ENCODE measurements at regions not wholly inside any gene's neighbourhood (a gene's known extent, or its start where the extent isn't known, plus 50 kb on each side); places are given as distances from the start of the nearest gene placed in this dataset.
"Not testable (repeated sequence)": the region's sequence is repeated elsewhere in the genome, so short reads cannot be mapped to it uniquely, and the experiment has no call there.

GRCh38 chr1:182331387-182331786, 60.2 kb downstream of the GLUL start:
- ATAC-seq: no peak
- CTCF ChIA-PET: no interaction called here
- peaks cover 2% of the 10 kb centered on the region for H3K27me3 Mint-ChIP-seq
- H3K27ac Mint-ChIP-seq: no peak overlapping the region
- DNase-seq: no peak
- no peaks in the 10 kb centered on the region for H3K36me3 Mint-ChIP-seq
- no peaks in the 10 kb centered on the region for H3K9me3 Mint-ChIP-seq (ENCODE audit: low read depth)
- no peaks in the 10 kb centered on the region for H3K4me1 Mint-ChIP-seq
- no peak overlapping the region for H3K4me3 Mint-ChIP-seq

GRCh38 chr1:182330303-182330702, 61.3 kb downstream of the GLUL start:
- H3K4me1 Mint-ChIP-seq: no peaks in the 10 kb centered on the region
- CTCF ChIA-PET: no interaction called here

GRCh38 chr1:182329471-182329870, 62.1 kb downstream of the GLUL start:
- Mint-ChIP-seq H3K27ac (no peak overlapping the region), H3K4me3 (no peak overlapping the region), H3K27me3 (no peaks in the 10 kb centered on the region), H3K36me3 (no peaks in the 10 kb centered on the region), H3K4me1 (no peaks in the 10 kb centered on the region), H3K9me3 (ENCODE audit: low read depth) (no peaks in the 10 kb centered on the region)
- DNase-seq (no peak), ATAC-seq (no peak)
- CTCF ChIA-PET: no interaction called here

More at GRCh38 chr1:182330303-182330702, 61.3 kb downstream of the GLUL start:
- Mint-ChIP-seq H3K27me3 (no peaks in the 10 kb centered on the region), H3K36me3 (no peaks in the 10 kb centered on the region), H3K27ac (no peak overlapping the region), H3K4me3 (no peak overlapping the region), H3K9me3 (ENCODE audit: low read depth) (no peaks in the 10 kb centered on the region)
- ATAC-seq: no peak
- DNase-seq: no peak

- Mint-ChIP-seq H3K4me1 (no peaks in the 10 kb centered on the region), H3K9me3 (ENCODE audit: low read depth) (no peaks in the 10 kb centered on the region), H3K27me3 (no peaks in the 10 kb centered on the region), H3K36me3 (no peaks in the 10 kb centered on the region), H3K27ac (no peak overlapping the region), H3K4me3 (no peak overlapping the region)
- DNase-seq (no peak), ATAC-seq (no peak)
- CTCF ChIA-PET: no interaction called here
Observed at GRCh38 chr1:182328591-182328990, 63.0 kb downstream of the GLUL start.

- H3K36me3 Mint-ChIP-seq: no peaks in the 10 kb centered on the region
- H3K4me3 Mint-ChIP-seq: no peak overlapping the region
- no peaks in the 10 kb centered on the region for H3K27me3 Mint-ChIP-seq
- no peak overlapping the region for H3K27ac Mint-ChIP-seq
- H3K4me1 Mint-ChIP-seq: no peaks in the 10 kb centered on the region
- DNase-seq: no peak
- CTCF ChIA-PET: no interaction called here
- H3K9me3 Mint-ChIP-seq (ENCODE audit: low read depth): no peaks in the 10 kb centered on the region
- no peak for ATAC-seq
Observed at GRCh38 chr1:182325339-182325738, 66.3 kb downstream of the GLUL start.

- H3K4me1 Mint-ChIP-seq; H3K9me3 Mint-ChIP-seq (ENCODE audit: low read depth); H3K4me3 Mint-ChIP-seq; H3K36me3 Mint-ChIP-seq; H3K27ac Mint-ChIP-seq; ATAC-seq; H3K27me3 Mint-ChIP-seq; CTCF ChIA-PET; DNase-seq: not testable (repeated sequence)
Observed at GRCh38 chr1:182321532-182321931, 70.1 kb downstream of the GLUL start.

- no peaks in the 10 kb centered on the region for H3K36me3 Mint-ChIP-seq
- DNase-seq (no peak), ATAC-seq (no peak)
- no peaks in the 10 kb centered on the region for H3K9me3 Mint-ChIP-seq (ENCODE audit: low read depth)
- no peak overlapping the region for H3K4me3 Mint-ChIP-seq
- H3K4me1 Mint-ChIP-seq: no peaks in the 10 kb centered on the region
- H3K27me3 Mint-ChIP-seq: peaks cover 8% of the 10 kb centered on the region
- CTCF ChIA-PET: no interaction called here
- H3K27ac Mint-ChIP-seq: no peak overlapping the region
Observed at GRCh38 chr1:182317611-182318161, 73.9 kb downstream of the GLUL start.

- ATAC-seq; H3K27ac Mint-ChIP-seq; H3K4me3 Mint-ChIP-seq; DNase-seq; H3K4me1 Mint-ChIP-seq; H3K9me3 Mint-ChIP-seq (ENCODE audit: low read depth); H3K27me3 Mint-ChIP-seq; H3K36me3 Mint-ChIP-seq; CTCF ChIA-PET: not testable (repeated sequence)
Observed at GRCh38 chr1:182316454-182316853, 75.1 kb downstream of the GLUL start.

- H3K9me3 Mint-ChIP-seq (ENCODE audit: low read depth): no peaks in the 10 kb centered on the region
- H3K27me3 Mint-ChIP-seq: peaks cover 8% of the 10 kb centered on the region
- CTCF ChIA-PET: no interaction called here
- ATAC-seq: no peak
- no peak overlapping the region for H3K27ac Mint-ChIP-seq
- H3K4me1 Mint-ChIP-seq: no peaks in the 10 kb centered on the region
- H3K36me3 Mint-ChIP-seq: no peaks in the 10 kb centered on the region
- DNase-seq: no peak
- H3K4me3 Mint-ChIP-seq: no peak overlapping the region
Observed at GRCh38 chr1:182315167-182315556, 76.4 kb downstream of the GLUL start.

GRCh38 chr1:182309631-182310351, 81.8 kb downstream of the GLUL start:
- Mint-ChIP-seq H3K36me3 (no peaks in the 10 kb centered on the region), H3K9me3 (ENCODE audit: low read depth) (no peaks in the 10 kb centered on the region), H3K27ac (no peak overlapping the region), H3K27me3 (peaks cover 5% of the 10 kb centered on the region), H3K4me3 (no peak overlapping the region), H3K4me1 (no peaks in the 10 kb centered on the region)
- CTCF ChIA-PET: no interaction called here
- DNase-seq (no peak), ATAC-seq (no peak)

- Mint-ChIP-seq H3K4me1 (peaks cover 2% of the 10 kb centered on the region), H3K27me3 (peaks cover 5% of the 10 kb centered on the region), H3K9me3 (ENCODE audit: low read depth) (no peaks in the 10 kb centered on the region), H3K36me3 (no peaks in the 10 kb centered on the region), H3K4me3 (no peak overlapping the region), H3K27ac (no peak overlapping the region)
- CTCF ChIA-PET: no interaction called here
- no peak for DNase-seq
- no peak for ATAC-seq
Observed at GRCh38 chr1:182308826-182309225, 82.8 kb downstream of the GLUL start.

GRCh38 chr1:182307486-182307885, 84.1 kb downstream of the GLUL start:
- H3K27me3 Mint-ChIP-seq; H3K36me3 Mint-ChIP-seq; H3K9me3 Mint-ChIP-seq (ENCODE audit: low read depth); CTCF ChIA-PET; DNase-seq; ATAC-seq; H3K4me3 Mint-ChIP-seq; H3K27ac Mint-ChIP-seq; H3K4me1 Mint-ChIP-seq: not testable (repeated sequence)

GRCh38 chr1:182305861-182306260, 85.7 kb downstream of the GLUL start:
- H3K27ac Mint-ChIP-seq: no peak overlapping the region
- DNase-seq: no peak
- no peaks in the 10 kb centered on the region for H3K27me3 Mint-ChIP-seq
- ATAC-seq: no peak
- no peaks in the 10 kb centered on the region for H3K36me3 Mint-ChIP-seq
- no peak overlapping the region for H3K4me3 Mint-ChIP-seq
- CTCF ChIA-PET: interaction anchor here (1.8 kb wide), 1 partner anchor 218 kb away, joined by 4 read pairs; no protein-coding TSS in a partner anchor
- no peaks in the 10 kb centered on the region for H3K9me3 Mint-ChIP-seq (ENCODE audit: low read depth)
- peaks cover 21% of the 10 kb centered on the region for H3K4me1 Mint-ChIP-seq

- no peak overlapping the region for H3K4me3 Mint-ChIP-seq
- ATAC-seq (no peak), DNase-seq (no peak)
- no peak overlapping the region for H3K27ac Mint-ChIP-seq
- no peaks in the 10 kb centered on the region for H3K36me3 Mint-ChIP-seq
- no peaks in the 10 kb centered on the region for H3K9me3 Mint-ChIP-seq (ENCODE audit: low read depth)
- CTCF ChIA-PET: interaction anchor here (1.8 kb wide), 1 partner anchor 217 kb away, joined by 4 read pairs; no protein-coding TSS in a partner anchor
- peaks cover 31% of the 10 kb centered on the region for H3K4me1 Mint-ChIP-seq
- no peaks in the 10 kb centered on the region for H3K27me3 Mint-ChIP-seq
Observed at GRCh38 chr1:182304627-182305026, 87.0 kb downstream of the GLUL start.
